ENCODE measurements at regions not wholly inside any gene's neighbourhood (a gene's known extent, or its start where the extent isn't known, plus 50 kb on each side); places are given as distances from the start of the nearest gene placed in this dataset.

DNA sequence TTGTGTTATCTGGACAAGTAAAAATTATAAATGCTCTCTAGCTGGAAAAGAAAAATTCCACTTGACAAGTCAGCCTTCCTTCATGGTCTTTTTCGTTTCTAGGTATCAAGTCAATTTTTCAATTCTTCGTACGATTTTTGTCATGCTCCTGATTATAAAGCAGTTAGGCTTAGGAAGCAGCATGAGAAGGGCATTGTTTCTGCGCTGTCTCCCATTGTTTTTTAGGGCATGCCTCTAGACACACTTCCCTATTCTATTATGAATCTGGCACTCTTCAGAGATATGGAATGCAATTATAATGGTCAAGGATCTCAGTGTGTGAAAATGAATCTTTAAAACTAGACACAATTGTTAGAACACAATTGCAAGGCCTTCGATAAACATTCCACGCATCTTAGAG is 164.1 kb upstream of the FAT1 start:
- H3K9me3 Mint-ChIP-seq = peaks cover 9% of the 10 kb centered on the region
- no peaks in the 10 kb centered on the region for H3K27me3 Mint-ChIP-seq
- no peaks in the 10 kb centered on the region for H3K36me3 Mint-ChIP-seq (ENCODE audit: low read depth)
- TF ChIP-seq CTCF (IDR thresholded peaks at IDR 0.05) = no peak
- ChIA-PET POLR2A (no interaction called here), CTCF (no interaction called here)
- H3K4me3 Mint-ChIP-seq = no peak overlapping the region
- ATAC-seq (ENCODE audit: low read depth) (no peak), DNase-seq (no peak)
- H3K4me1 Mint-ChIP-seq = no peaks in the 10 kb centered on the region
- intact Hi-C loops (cut with micrococcal nuclease) = no loop called here
- H3K27ac Mint-ChIP-seq = no peak overlapping the region

- ChIA-PET POLR2A (no interaction called here), CTCF (no interaction called here)
- intact Hi-C loops (cut with micrococcal nuclease) = no loop called here
- Mint-ChIP-seq H3K27ac (no peak overlapping the region), H3K4me3 (no peak overlapping the region), H3K4me1 (no peaks in the 10 kb centered on the region), H3K27me3 (no peaks in the 10 kb centered on the region), H3K9me3 (peaks cover 14% of the 10 kb centered on the region), H3K36me3 (ENCODE audit: low read depth) (no peaks in the 10 kb centered on the region)
- DNase-seq (no peak), ATAC-seq (ENCODE audit: low read depth) (no peak)
- TF ChIP-seq CTCF (IDR thresholded peaks at IDR 0.05) = no peak
Observed at GRCh38 chr4:186889876-186890643, 166.4 kb upstream of the FAT1 start.

DNA sequence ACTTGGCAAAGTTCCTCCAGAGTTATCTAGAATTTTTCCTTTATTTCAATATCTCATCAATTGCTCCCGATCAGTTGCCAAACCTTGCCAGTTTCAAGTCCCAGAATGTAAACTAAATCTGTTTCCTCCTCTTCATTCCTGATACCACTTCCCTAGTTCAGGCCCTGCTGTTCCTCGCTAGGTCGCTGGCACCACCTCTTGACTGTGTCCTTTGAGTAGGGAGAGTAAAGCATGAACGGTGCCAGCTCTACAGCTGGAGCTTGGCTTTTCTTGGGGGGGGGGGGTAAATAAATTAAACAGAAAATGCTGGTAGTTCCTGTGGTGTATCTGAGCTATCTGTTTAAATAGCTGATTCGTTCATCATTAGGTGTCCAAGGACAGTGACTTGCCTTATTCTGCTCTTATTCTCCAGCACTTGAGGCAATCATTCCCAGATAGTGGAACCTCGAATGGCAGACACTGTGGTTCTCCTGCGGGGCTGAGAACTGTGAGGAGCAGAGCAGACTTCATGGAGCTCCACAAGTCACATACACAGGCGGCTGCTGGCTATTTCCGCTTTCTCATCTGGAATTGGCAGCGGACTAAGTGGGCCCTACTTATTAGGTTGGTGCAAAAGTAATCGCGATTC is 168.3 kb upstream of the FAT1 start:
- no peak for DNase-seq
- no peak for TF ChIP-seq CTCF (IDR thresholded peaks at IDR 0.05)
- H3K36me3 Mint-ChIP-seq (ENCODE audit: low read depth) = no peaks in the 10 kb centered on the region
- no peak overlapping the region for H3K4me3 Mint-ChIP-seq
- intact Hi-C loops (cut with micrococcal nuclease) = no loop called here
- no peak for ATAC-seq (ENCODE audit: low read depth)
- no peaks in the 10 kb centered on the region for H3K4me1 Mint-ChIP-seq
- POLR2A ChIA-PET = no interaction called here
- H3K27me3 Mint-ChIP-seq = no peaks in the 10 kb centered on the region
- CTCF ChIA-PET = no interaction called here
- peaks cover 17% of the 10 kb centered on the region for H3K9me3 Mint-ChIP-seq
- no peak overlapping the region for H3K27ac Mint-ChIP-seq

DNA sequence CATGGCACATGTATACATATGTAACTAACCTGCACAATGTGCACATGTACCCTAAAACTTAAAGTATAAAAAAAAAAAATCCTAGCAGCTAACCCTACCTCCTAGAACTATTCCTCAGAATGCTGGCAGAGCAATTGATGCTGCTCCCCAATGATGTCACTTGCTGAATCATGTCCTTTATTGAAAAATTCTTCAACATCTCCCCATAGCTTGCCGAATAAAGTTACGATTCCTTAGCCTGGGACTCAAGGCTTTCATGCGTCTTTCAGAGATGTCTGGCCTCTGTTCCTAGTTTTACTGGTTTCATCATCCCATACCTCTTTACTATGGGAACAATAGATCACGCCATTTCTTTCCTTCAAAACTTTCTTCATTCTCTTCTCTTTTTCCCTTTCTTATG is 174.7 kb upstream of the FAT1 start:
- CTCF ChIA-PET = no interaction called here
- no peaks in the 10 kb centered on the region for H3K27me3 Mint-ChIP-seq
- intact Hi-C loops (cut with micrococcal nuclease) = no loop called here
- H3K4me1 Mint-ChIP-seq = no peaks in the 10 kb centered on the region
- DNase-seq = no peak
- H3K4me3 Mint-ChIP-seq = no peak overlapping the region
- POLR2A ChIA-PET = no interaction called here
- H3K36me3 Mint-ChIP-seq (ENCODE audit: low read depth) = no peaks in the 10 kb centered on the region
- no peak for ATAC-seq (ENCODE audit: low read depth)
- TF ChIP-seq CTCF (IDR thresholded peaks at IDR 0.05) = no peak
- H3K9me3 Mint-ChIP-seq = peaks cover 18% of the 10 kb centered on the region
- H3K27ac Mint-ChIP-seq = no peak overlapping the region

DNA sequence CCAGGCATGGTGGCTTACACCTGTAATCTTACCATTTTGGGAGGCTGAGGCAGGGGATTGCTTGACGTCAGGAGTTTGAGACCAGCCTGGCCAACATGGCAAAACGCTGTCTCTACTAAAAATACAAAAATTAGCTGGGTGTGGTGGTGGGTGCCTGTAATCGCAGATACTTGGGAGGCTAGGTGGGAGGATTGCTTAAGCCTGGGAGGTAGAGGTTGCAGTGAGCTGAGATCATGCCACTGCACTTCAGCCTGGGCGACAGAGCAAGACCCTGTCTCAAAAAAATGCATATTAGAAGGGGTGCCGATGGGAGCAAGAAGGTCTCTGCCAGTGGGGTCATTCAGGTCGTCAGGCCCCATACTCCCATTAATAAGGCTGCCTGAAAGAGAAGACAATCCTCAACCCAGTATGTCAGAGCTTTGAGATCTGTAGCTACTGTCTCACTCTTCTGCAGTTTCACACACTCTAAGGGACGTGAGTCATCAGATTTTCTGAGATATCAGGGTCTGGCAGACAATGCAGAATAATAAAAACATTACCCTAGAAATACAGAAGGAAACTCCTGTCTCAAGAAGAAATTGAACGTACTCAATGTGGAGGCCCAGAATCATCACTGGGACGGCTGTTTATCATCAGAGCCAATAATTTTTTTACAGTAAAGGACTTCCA is 176.7 kb upstream of the FAT1 start:
- no peaks in the 10 kb centered on the region for H3K4me1 Mint-ChIP-seq
- no peak for TF ChIP-seq CTCF (IDR thresholded peaks at IDR 0.05)
- no peak overlapping the region for H3K4me3 Mint-ChIP-seq
- H3K36me3 Mint-ChIP-seq (ENCODE audit: low read depth) = no peaks in the 10 kb centered on the region
- no peak for DNase-seq
- no peak overlapping the region for H3K27ac Mint-ChIP-seq
- H3K9me3 Mint-ChIP-seq = peaks cover 13% of the 10 kb centered on the region
- ChIA-PET CTCF (no interaction called here), POLR2A (no interaction called here)
- no peaks in the 10 kb centered on the region for H3K27me3 Mint-ChIP-seq
- intact Hi-C loops (cut with micrococcal nuclease) = no loop called here
- no peak for ATAC-seq (ENCODE audit: low read depth)
